Motor neuron (in vitro differentiated cells): ENCODE measurements at regions not wholly inside any gene's neighbourhood (a gene's known extent, or its start where the extent isn't known, plus 50 kb on each side); places are given as distances from the start of the nearest gene placed in this dataset.

ENCODE experiments used
- ATAC-seq, 8 experiments: fragments of 200-7000 bp; cut with Tn5 transposase; replicated peaks in 6 of 8; 2 replicates each; pipeline ENCODE4 v1.8.0; 2021; ENCODE audit warnings: mild to moderate bottlenecking in 8 of 8, moderate library complexity in 8 of 8
- H3K27ac ChIP-seq, 2 donors: fragments of 250-450 bp; sonication (Bioruptor Pico); 2 replicates each; pipeline ENCODE4 v1.9.0; 2021; ENCODE audit warnings: antibody characterized with exemption in 2 of 2, mild to moderate bottlenecking in 2 of 2, moderate library complexity in 1 of 2
- H3K4me1 ChIP-seq, 2 donors: fragments of 250-450 bp; sonication (Bioruptor Pico); replicated peaks in 1 of 2; 2 replicates each; pipeline ENCODE4 v1.6.1; 2021; ENCODE audit warnings: antibody characterized with exemption in 2 of 2, mild to moderate bottlenecking in 2 of 2, moderate library complexity in 1 of 2
- H3K4me3 ChIP-seq, 5 donors: fragments of 250-450 bp; sonication (Bioruptor Pico); 2 replicates each; pipeline ENCODE4 v1.9.0; 2021; ENCODE audit warnings: antibody characterized with exemption in 5 of 5, mild to moderate bottlenecking in 5 of 5, moderate library complexity in 4 of 5
- WGBS, 10 experiments: fragments of 450-650 bp; shearing (Covaris generic); methylation state at CpG; one replicate each; pipeline ENCODE4 v1.0.0; 2022; 5-methylcytosine and 5-hydroxymethylcytosine counted together
- in situ Hi-C, 9 experiments: fragments of 400-800 bp; cut with MboI; loops; one replicate each; pipeline ENCODE4 v1.15.0; 2021; ENCODE audit warnings: low sequenced_read_pairs in 9 of 9, low pct_unique_long_range_greater_than_20kb in 2 of 9; ENCODE audit not compliant: unreplicated experiment in 9 of 9

DNA sequence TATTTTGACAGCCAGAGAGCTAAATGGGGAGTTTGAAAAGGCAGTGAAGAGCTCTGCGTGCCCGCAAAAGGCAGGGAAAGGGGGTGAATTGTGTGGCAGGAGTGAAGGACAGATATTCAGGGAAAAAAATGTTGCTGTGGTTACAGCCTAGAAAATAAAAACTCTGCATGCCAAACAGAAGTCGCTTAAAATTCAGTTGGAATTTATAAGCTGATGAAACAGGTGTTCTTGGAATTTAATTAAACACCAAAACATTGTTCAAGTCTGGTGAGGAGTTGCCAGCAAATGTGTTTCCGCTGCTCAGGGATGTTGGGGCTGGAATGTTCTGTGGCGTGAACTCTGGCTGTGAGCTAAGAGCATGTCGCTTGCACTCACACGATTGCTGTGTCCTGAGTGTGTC, 169.3 kb downstream of the ADRA2A start:
- 32 to 94% (median 80%) methylated on average over 2 to 6 of the region's 7 CpGs; no CpG with 5 or more reads in 1 of the 10 experiments for WGBS, 10 experiments
- in situ Hi-C loops, result no loop called here
- H3K27ac ChIP-seq, result no peak overlapping the region
- no peak overlapping the region for H3K4me3 ChIP-seq
- peaks cover 2 to 4% of the 10 kb centered on the region in 2 donors for H3K4me1 ChIP-seq
- peak in 1 of 8 experiments; percentile 25 for ATAC-seq

DNA sequence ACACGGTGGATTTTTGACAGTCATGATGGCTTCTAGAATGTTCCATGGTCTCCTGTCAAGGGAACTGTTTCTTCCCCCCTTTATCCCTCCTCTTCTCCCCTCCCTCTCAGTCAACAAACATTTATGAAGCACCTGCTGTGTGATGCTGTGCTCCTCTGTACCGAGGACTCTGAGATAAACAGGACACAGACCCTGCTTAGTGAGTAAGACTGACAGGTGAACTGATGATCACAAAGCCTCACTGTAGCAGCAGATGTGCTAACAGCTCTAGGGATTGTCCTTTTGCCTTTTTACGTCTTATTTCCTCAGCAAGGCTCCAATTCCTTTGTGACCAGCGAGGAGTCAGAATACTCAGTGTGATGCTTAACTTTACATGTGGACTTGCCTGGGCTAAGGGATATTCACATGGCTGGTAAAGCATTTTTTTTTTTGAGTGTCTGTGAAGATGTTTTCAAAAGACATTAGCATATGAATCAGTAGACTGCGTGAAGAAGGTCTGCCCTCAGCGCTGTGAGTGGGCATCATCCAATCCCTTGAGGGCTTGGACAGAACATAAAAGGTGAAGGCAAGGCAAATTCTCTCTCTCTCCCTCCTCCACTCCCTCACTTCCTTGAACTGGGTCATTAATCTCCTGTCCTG, 170.1 kb downstream of the ADRA2A start:
- ATAC-seq, result peak in 5 of 8 experiments; percentile 45 to 80 (median 59)
- in situ Hi-C loops, result no loop called here
- Histone ChIP-seq H3K4me3 (no peak overlapping the region), H3K4me1 (peaks cover 2 to 4% of the 10 kb centered on the region in 2 donors), H3K27ac (no peak overlapping the region)
- 31 to 83% (median 47%) methylated on average over 1 to 5 of the region's 6 CpGs for WGBS, 10 experiments

DNA sequence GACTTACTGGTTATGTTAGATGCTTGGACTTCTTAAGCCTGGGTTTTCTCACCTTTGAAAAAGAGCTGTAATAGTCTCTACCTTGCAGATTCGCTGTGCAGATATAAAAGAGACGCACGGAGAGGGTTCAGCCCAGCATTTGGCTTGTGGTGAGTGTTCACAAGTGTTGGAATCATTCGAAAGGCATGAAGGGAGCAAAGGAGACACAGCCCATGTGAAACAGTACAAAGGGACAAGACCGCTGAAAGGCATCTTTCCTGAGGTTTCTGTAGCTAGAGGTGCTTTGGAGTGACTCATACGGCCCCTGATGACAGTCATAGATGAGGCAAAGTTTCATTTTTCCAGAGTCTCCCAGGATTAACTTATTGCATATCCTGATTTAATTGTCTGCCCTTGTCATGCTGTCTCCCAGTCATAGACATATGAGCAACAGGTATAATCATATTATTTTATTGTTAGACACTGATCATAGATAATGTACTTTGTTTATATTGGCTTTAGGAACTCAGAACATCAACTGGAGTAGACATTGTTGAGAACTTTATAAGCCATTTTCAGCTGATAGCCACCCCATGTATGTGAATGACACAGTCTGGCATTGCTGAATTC, 171.1 kb downstream of the ADRA2A start:
- no peak overlapping the region for H3K4me3 ChIP-seq
- 40 to 100% (median 95%) methylated on average over 1 to 6 of the region's 6 CpGs; no CpG with 5 or more reads in 3 of the 10 experiments for WGBS, 10 experiments
- H3K27ac ChIP-seq, result no peak overlapping the region
- in situ Hi-C loops, result no loop called here
- ATAC-seq, result peak in 1 of 8 experiments; percentile 18
- H3K4me1 ChIP-seq, result peaks cover 2 to 4% of the 10 kb centered on the region in 2 donors

DNA sequence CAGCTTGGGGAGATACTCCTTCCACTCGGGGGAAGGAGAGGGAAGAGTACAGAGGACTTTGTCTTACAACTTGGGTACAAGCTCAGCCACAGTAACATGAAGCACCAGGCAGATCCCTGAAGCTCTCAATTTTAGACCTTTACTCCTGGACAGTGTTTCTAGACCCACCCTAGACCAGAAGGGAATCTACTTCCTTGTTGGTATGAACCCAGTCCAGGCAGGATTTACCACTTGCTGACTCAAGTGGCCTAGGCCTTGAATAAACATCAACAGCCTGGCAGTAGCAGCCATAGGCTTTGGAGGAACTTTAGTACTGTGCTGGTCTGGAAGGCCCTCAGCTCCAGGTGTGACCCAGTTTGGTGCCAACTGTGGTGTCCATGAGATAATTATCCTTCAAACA, 173.1 kb downstream of the ADRA2A start:
- Histone ChIP-seq H3K27ac (no peak overlapping the region), H3K4me1 (peaks cover 2 to 4% of the 10 kb centered on the region in 2 donors), H3K4me3 (no peak overlapping the region)
- no peak for ATAC-seq
- 20 to 63% methylated on average over 1 of the region's 1 CpG; no CpG with 5 or more reads in 8 of the 10 experiments for WGBS, 10 experiments
- in situ Hi-C loops, result no loop called here

DNA sequence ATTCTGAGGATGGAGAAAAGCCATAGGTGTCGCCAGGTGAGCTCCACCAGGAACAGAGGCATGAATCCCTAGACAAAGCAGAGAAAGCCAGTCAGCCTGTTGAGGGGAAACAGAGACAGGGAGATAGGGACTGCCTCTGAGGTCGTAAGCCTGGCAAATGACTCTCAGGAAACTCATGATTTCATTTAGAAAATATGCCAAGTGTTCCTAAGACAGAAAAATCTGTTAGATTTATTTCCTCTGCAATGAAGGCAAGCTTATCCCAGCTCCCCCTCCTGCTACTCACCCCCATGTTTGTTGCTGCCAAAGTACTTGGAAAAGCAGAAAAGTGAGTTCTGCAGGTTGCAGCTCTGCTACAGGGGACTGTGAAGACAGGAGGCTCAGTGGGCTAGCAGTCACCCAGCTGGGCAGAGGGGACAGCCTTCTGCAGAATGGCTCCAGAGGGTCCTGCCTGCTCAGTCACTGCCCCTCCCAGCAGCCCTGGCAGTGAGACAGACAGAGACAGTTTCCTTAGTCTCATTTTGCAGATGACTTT, 184.3 kb downstream of the ADRA2A start:
- in situ Hi-C loops, result no loop called here
- no peak for ATAC-seq
- H3K27ac ChIP-seq, result no peak overlapping the region
- no peak overlapping the region for H3K4me3 ChIP-seq
- WGBS, 10 experiments, result 0 to 100% (median 67%) methylated on average over 1 to 2 of the region's 2 CpGs; no CpG with 5 or more reads in 3 of the 10 experiments
- H3K4me1 ChIP-seq, result no peaks in the 10 kb centered on the region

DNA sequence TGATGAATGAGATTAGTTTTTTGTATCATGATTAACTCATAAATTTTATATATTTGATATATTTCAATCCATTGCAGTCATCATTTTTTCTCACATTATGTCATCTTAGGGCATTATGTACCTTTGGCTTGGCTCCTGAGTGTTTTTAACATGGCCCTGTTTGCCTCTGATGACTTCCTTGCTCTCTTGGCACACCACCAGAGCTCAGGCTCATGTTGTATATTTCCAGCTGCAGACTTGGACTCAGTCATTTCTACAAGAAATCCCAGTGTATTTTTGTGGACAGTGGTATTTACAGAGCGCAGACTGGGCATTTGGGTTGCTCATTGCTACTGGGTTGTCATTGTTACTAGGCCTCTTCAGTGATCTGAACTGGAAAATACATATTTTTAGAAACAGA, 188.5 kb downstream of the ADRA2A start:
- no peaks in the 10 kb centered on the region for H3K4me1 ChIP-seq
- no peak for ATAC-seq
- in situ Hi-C loops, result no loop called here
- H3K27ac ChIP-seq, result no peak overlapping the region
- WGBS, 10 experiments, result 0 to 100% (median 80%) methylated on average over 1 of the region's 1 CpG; no CpG with 5 or more reads in 2 of the 10 experiments
- no peak overlapping the region for H3K4me3 ChIP-seq

DNA sequence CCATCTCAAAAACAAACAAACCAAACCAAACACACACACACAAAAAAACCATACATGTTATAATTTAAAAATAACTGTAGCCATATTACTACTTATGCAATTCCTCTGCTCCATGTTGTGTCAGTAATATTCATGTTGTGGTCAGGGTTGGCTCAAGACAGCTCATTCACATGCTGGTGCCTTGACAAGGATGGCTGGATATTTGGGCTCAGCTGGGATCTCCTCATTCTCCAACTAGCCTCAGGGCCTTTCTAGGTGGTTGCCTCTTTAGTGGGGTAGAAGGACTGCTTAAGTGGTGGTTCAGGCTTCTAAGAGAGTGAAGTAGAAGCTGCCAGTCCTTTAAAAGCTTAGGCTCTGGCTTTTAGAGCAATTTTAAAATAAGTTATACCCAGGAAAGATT, 189.3 kb downstream of the ADRA2A start:
- Histone ChIP-seq H3K27ac (no peak overlapping the region), H3K4me3 (no peak overlapping the region), H3K4me1 (no peaks in the 10 kb centered on the region)
- ATAC-seq, result peak in 3 of 8 experiments; percentile 29 to 51 (median 41)
- in situ Hi-C loops, result no loop called here

DNA sequence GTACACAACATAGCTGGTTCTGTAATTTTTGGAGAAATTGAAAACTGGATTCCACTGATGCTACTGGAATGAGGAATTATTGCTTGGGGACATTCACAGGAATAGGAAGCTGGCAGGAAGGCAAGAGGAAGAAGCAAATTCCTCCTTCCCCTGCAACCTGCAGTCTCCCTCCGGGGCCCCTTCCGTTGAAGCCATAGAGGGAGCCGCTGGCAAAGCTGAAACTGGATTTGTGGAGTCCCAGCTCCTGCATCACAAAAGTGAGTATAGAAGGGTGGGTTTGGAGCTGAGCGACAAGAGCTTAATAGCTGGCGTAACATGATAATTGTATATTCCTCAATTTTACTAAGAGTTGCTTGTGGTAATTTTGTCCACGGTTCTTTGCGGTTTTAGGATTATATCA, 190.8 kb downstream of the ADRA2A start:
- WGBS, 10 experiments, result 62 to 100% (median 90%) methylated on average over 1 to 7 of the region's 7 CpGs; no CpG with 5 or more reads in 2 of the 10 experiments
- no peak for ATAC-seq
- in situ Hi-C loops, result no loop called here

DNA sequence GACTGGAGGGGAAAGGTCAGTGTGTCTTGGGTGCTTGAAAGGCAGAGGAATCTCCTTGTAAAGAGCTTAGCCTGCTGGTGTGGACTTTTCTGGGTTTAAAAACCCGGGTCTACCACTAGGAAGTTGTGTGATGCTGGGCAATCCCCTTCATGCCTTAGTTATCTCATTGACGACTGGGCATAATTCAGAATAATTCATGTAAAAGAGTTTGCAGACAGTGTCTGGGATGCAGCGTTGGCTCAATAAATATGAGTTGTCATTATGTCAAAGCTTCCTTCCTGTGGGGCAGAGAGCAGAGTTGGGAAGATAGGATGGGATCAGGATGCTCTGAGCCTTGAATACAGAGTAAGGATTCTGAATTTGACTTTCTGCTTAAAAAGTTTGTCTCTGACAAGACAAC, 196.4 kb downstream of the ADRA2A start:
- Histone ChIP-seq H3K4me3 (no peak overlapping the region), H3K4me1 (peaks cover 0 to 6% of the 10 kb centered on the region in 2 donors), H3K27ac (no peak overlapping the region)
- 0 to 93% (median 44%) methylated on average over 1 to 3 of the region's 3 CpGs; no CpG with 5 or more reads in 3 of the 10 experiments for WGBS, 10 experiments
- ATAC-seq, result peak in 3 of 8 experiments; percentile 59 to 88 (median 86)
- in situ Hi-C loops, result no loop called here

More for the DNA sequence above, 190.8 kb downstream of the ADRA2A start:
- H3K27ac ChIP-seq, result no peak overlapping the region
- H3K4me1 ChIP-seq, result no peaks in the 10 kb centered on the region
- H3K4me3 ChIP-seq, result no peak overlapping the region

DNA sequence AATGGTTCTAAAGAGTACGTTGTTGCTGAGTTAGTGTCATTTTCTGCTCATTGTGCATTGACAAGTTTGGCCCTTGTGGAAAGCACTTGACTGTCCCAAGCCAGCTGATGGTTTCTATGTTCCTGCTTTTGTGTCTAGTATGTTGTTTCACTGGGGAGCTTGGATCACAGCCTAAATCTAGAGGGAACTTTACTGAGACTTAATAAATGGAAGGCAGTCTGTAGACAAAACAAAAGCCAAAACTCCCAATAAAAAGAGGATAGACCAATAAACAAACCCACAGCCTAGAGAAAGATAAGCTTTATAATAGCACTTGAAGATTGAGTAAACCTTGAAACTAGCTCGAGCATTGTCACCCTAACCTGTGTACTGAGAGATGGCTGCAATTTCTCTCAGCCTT, 196.8 kb downstream of the ADRA2A start:
- H3K27ac ChIP-seq, result no peak overlapping the region
- 42 to 100% (median 84%) methylated on average over 1 to 2 of the region's 2 CpGs; no CpG with 5 or more reads in 4 of the 10 experiments for WGBS, 10 experiments
- H3K4me1 ChIP-seq, result peaks cover 0 to 6% of the 10 kb centered on the region in 2 donors
- no peak overlapping the region for H3K4me3 ChIP-seq
- ATAC-seq, result no peak
- in situ Hi-C loops, result no loop called here

DNA sequence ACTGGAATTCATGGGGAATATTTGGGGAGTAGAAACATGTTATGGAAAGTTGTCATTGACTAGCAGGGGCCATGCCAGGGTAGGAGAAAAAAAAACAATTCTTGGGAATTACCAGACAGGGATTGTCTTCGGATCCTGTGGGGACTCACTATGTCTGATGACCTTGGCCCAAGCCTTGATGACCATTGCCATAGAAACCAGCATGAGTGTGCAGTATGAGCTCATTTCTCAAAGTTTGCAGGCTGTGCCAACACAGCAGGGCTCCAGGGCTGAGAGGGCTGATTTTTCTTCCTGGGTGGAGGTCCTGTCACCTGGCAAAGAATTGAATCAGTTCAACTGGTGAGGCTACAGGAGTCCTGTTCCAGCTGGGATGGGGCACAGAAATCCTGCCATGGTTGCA, 198.3 kb downstream of the ADRA2A start:
- H3K4me3 ChIP-seq, result no peak overlapping the region
- H3K27ac ChIP-seq, result no peak overlapping the region
- ATAC-seq, result peak in 5 of 8 experiments; percentile 48 to 98 (median 72)
- H3K4me1 ChIP-seq, result peaks cover 0 to 6% of the 10 kb centered on the region in 2 donors
- WGBS, 10 experiments, result 0 to 86% (median 67%) methylated on average over 1 of the region's 1 CpG; no CpG with 5 or more reads in 6 of the 10 experiments
- in situ Hi-C loops, result no loop called here

DNA sequence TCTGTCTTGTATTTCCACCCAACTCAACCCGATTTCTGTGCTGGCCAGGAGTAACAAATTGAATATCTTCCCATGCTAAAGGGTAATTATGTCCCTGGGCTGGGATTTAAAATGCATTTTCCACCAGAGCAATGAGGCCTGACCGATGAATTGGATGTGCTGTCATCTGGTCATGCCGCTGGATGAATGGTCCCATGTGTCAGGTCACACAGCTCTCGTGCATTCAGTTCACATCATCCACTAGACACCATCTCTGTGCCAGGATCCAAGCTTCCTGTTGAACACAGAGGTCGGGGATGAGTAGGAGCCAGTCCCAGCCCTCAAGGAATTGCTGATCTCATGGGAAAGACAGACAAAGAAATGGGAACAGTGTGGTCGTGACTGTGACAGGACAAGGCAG, 200.8 kb downstream of the ADRA2A start:
- H3K4me3 ChIP-seq, result no peak overlapping the region
- H3K4me1 ChIP-seq, result peaks cover 0 to 6% of the 10 kb centered on the region in 2 donors
- ATAC-seq, result peak in 5 of 8 experiments; percentile 43 to 73 (median 58)
- in situ Hi-C loops, result no loop called here
- WGBS, 10 experiments, result 0 to 83% (median 58%) methylated on average over 1 to 5 of the region's 6 CpGs; no CpG with 5 or more reads in 2 of the 10 experiments
- H3K27ac ChIP-seq, result no peak overlapping the region

DNA sequence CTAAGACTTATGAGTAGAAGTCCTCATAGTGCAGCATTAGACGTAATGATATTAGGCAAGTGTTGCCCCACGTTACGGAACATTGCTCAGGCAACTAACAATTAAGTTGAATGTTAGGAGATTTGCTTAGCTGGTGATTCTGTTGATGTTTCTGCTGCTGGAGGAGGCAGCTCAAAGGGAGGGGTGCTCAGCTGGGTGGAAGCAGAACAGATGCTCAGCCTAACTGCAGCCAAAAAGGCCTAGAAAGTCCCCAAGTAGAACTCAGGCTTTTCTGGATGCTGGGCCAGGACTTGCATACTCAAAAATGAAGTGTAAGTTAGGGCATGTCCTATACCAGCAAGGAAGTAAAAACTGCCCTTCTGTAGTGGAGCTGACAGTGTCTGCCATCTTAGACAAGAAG, 201.4 kb downstream of the ADRA2A start:
- in situ Hi-C loops, result no loop called here
- 37 to 100% (median 88%) methylated on average over 1 to 3 of the region's 3 CpGs; no CpG with 5 or more reads in 3 of the 10 experiments for WGBS, 10 experiments
- no peak overlapping the region for H3K4me3 ChIP-seq
- peaks cover 0 to 6% of the 10 kb centered on the region in 2 donors for H3K4me1 ChIP-seq
- ATAC-seq, result no peak
- no peak overlapping the region for H3K27ac ChIP-seq
